ENCODE measurements at regions not wholly inside any gene's neighbourhood (a gene's known extent, or its start where the extent isn't known, plus 50 kb on each side); places are given as distances from the start of the nearest gene placed in this dataset.

DNA sequence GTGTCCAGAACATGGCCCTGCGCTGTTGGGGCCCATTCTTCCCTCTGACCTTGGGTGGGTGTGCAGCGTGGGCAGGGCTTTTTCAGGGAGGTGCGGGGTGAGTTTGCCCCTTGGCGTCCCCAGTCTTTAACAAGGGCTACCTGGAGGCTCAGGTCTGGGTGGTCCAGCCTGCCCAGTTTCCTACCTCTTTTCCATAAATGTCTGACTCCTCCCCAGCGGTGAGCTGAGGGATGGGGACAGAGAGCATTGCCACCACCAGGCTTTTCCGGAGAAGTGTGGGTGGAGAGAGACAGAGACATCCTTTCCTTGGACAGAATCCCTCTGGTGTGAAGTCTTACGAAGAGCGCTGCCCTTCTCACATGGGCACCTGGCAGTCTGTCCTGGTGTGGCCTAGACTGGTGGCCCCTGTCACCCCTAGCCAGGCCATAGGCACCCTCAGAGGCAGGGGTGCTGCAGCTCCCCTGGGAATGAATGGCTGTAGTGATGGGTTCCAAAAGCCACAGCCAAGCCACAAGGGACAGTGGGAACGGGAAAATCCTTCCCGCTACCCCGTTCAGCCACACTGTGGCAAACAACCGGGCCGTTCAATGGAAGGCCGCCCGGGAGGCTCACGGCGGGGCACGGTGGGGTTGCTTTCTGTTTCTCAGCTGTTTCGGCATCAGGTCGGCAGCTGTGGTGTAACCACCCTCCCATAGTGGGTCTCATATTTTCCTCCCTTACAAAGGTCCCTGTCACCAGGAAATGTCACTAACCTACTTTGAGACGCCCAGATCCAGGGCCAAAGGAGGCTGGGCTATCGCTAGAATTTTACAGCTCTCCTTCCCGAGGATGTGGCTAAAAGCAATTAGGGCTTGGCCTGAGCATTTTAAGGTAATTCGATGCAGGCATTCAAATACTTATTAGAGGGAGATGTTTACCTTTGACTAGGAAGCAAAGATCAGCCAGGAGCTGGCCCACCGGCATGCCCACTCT lies 61.9 kb upstream of the GSE1 start (continued):
- TF ChIP-seq ZBTB7A (CRISPR knock-in tag; IDR thresholded peaks at IDR 0.05) (peak; percentile 34; the same call in 1 of the 2 replicates), MEF2D (CRISPR knock-in tag; IDR thresholded peaks at IDR 0.05) (no peak), GABPB1 (CRISPR knock-in tag; IDR thresholded peaks at IDR 0.05) (peak; percentile 27; the same call in 1 of the 2 replicates), RBFOX2 (IDR thresholded peaks at IDR 0.05; ENCODE audit: low read depth, low read length) (no peak), ZSCAN29 (CRISPR knock-in tag; conservative IDR thresholded peaks at IDR 0.05) (0 out of 2 replicates have a peak, but pooled peaks have one; percentile 6), PAX8 (CRISPR knock-in tag; IDR thresholded peaks at IDR 0.05; ENCODE audit: borderline replicate concordance) (no peak), ZNF335 (CRISPR knock-in tag; IDR thresholded peaks at IDR 0.05) (no peak), HNF4G (IDR thresholded peaks at IDR 0.05; ENCODE audit: borderline replicate concordance, low read depth, low read length) (no peak), HNF4G (CRISPR knock-in tag; IDR thresholded peaks at IDR 0.05; ENCODE audit: borderline replicate concordance, low read depth) (no peak), TAF1 (CRISPR knock-in tag; IDR thresholded peaks at IDR 0.05) (0 out of 2 replicates have a peak, but pooled peaks have one; percentile 32), MIXL1 (CRISPR knock-in tag; IDR thresholded peaks at IDR 0.05) (no peak), CHD4 (IDR thresholded peaks at IDR 0.05; ENCODE audit: borderline replicate concordance, low read length) (no peak), RFX3 (CRISPR knock-in tag; IDR thresholded peaks at IDR 0.05) (no peak), SSRP1 (CRISPR knock-in tag; IDR thresholded peaks at IDR 0.05) (no peak), ZNF703 (CRISPR knock-in tag; IDR thresholded peaks at IDR 0.05; ENCODE audit: borderline replicate concordance) (no peak), ZNF225 (CRISPR knock-in tag; IDR thresholded peaks at IDR 0.05) (no peak), ZNF816 (CRISPR knock-in tag; IDR thresholded peaks at IDR 0.05; ENCODE audit: borderline replicate concordance) (no peak), ZNF446 (CRISPR knock-in tag; IDR thresholded peaks at IDR 0.05) (no peak), ZNF350 (CRISPR knock-in tag; IDR thresholded peaks at IDR 0.05; ENCODE audit: borderline replicate concordance, low read depth) (no peak)
- TF ChIP-seq, protein P1, sequence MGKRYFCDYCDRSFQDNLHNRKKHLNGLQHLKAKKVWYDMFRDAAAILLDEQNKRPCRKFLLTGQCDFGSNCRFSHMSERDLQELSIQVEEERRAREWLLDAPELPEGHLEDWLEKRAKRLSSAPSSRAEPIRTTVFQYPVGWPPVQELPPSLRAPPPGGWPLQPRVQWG (CRISPR knock-in tag; IDR thresholded peaks at IDR 0.05; ENCODE audit: borderline replicate concordance, low read depth), result no peak
- TF ChIP-seq, protein P2, sequence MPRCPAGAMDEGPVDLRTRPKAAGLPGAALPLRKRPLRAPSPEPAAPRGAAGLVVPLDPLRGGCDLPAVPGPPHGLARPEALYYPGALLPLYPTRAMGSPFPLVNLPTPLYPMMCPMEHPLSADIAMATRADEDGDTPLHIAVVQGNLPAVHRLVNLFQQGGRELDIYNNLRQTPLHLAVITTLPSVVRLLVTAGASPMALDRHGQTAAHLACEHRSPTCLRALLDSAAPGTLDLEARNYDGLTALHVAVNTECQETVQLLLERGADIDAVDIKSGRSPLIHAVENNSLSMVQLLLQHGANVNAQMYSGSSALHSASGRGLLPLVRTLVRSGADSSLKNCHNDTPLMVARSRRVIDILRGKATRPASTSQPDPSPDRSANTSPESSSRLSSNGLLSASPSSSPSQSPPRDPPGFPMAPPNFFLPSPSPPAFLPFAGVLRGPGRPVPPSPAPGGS (CRISPR knock-in tag; IDR thresholded peaks at IDR 0.05), result 0 out of 2 replicates have a peak, but pooled peaks have one; percentile 20
- TF ChIP-seq, protein P3, sequence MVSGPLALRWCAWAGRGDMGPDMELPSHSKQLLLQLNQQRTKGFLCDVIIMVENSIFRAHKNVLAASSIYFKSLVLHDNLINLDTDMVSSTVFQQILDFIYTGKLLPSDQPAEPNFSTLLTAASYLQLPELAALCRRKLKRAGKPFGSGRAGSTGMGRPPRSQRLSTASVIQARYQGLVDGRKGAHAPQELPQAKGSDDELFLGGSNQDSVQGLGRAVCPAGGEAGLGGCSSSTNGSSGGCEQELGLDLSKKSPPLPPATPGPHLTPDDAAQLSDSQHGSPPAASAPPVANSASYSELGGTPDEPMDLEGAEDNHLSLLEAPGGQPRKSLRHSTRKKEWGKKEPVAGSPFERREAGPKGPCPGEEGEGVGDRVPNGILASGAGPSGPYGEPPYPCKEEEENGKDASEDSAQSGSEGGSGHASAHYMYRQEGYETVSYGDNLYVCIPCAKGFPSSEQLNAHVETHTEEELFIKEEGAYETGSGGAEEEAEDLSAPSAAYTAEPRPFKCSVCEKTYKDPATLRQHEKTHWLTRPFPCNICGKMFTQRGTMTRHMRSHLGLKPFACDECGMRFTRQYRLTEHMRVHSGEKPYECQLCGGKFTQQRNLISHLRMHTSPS (CRISPR knock-in tag; IDR thresholded peaks at IDR 0.05; ENCODE audit: low read depth), result peak; percentile 58; the same call in 1 of the 2 replicates
- TF ChIP-seq, protein P4, sequence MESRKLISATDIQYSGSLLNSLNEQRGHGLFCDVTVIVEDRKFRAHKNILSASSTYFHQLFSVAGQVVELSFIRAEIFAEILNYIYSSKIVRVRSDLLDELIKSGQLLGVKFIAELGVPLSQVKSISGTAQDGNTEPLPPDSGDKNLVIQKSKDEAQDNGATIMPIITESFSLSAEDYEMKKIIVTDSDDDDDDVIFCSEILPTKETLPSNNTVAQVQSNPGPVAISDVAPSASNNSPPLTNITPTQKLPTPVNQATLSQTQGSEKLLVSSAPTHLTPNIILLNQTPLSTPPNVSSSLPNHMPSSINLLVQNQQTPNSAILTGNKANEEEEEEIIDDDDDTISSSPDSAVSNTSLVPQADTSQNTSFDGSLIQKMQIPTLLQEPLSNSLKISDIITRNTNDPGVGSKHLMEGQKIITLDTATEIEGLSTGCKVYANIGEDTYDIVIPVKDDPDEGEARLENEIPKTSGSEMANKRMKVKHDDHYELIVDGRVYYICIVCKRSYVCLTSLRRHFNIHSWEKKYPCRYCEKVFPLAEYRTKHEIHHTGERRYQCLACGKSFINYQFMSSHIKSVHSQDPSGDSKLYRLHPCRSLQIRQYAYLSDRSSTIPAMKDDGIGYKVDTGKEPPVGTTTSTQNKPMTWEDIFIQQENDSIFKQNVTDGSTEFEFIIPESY (CRISPR knock-in tag; IDR thresholded peaks at IDR 0.05), result peak; percentile 96
- TF ChIP-seq, protein P5, sequence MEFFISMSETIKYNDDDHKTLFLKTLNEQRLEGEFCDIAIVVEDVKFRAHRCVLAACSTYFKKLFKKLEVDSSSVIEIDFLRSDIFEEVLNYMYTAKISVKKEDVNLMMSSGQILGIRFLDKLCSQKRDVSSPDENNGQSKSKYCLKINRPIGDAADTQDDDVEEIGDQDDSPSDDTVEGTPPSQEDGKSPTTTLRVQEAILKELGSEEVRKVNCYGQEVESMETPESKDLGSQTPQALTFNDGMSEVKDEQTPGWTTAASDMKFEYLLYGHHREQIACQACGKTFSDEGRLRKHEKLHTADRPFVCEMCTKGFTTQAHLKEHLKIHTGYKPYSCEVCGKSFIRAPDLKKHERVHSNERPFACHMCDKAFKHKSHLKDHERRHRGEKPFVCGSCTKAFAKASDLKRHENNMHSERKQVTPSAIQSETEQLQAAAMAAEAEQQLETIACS (CRISPR knock-in tag; IDR thresholded peaks at IDR 0.05), result no peak
